ENCODE measurements at regions not wholly inside any gene's neighbourhood (a gene's known extent, or its start where the extent isn't known, plus 50 kb on each side); places are given as distances from the start of the nearest gene placed in this dataset.
"Not testable (repeated sequence)": the region's sequence is repeated elsewhere in the genome, so short reads cannot be mapped to it uniquely, and the experiment has no call there.

GRCh38 chr1:83043244-83043643 lies 955.7 kb downstream of the TTLL7 start:
- H3K36me3 ChIP-seq (ENCODE audit: control insufficient read depth in 2 of 3, insufficient read depth in 3 of 3, low read length in 3 of 3), result no peaks in the 10 kb centered on the region
- FAIRE-seq, result no peak

GRCh38 chr1:83039091-83039490 lies 959.8 kb downstream of the TTLL7 start:
- H3K36me3 ChIP-seq (ENCODE audit: control insufficient read depth in 2 of 3, insufficient read depth in 3 of 3, low read length in 3 of 3); DNase-seq; H3K27me3 ChIP-seq (ENCODE audit: control insufficient read depth, insufficient read depth, low read length); intact Hi-C loops (cut with DNase I); H3K4me1 ChIP-seq (ENCODE audit: control insufficient read depth in 2 of 3, insufficient read depth in 2 of 3, low read depth in 1 of 3, low read length in 3 of 3); H3K4me3 ChIP-seq (ENCODE audit: low read length in 3 of 3); FAIRE-seq; H3K9me3 ChIP-seq (ENCODE audit: control insufficient read depth in 2 of 3, insufficient read depth in 1 of 3, low read length in 3 of 3); H3K27ac ChIP-seq (ENCODE audit: low read depth in 2 of 2, low read length in 2 of 2); H3K9ac ChIP-seq (ENCODE audit: low read length in 3 of 3): not testable (repeated sequence)

More at GRCh38 chr1:83043244-83043643, 955.7 kb downstream of the TTLL7 start:
- intact Hi-C loops (cut with DNase I), result no loop called here
- no peak for TF ChIP-seq CTCF (IDR thresholded peaks at IDR 0.05; ENCODE audit: borderline replicate concordance, extremely low read depth, insufficient read depth)
- Histone ChIP-seq H3K27ac (ENCODE audit: low read depth in 2 of 2, low read length in 2 of 2) (no peak overlapping the region), H3K4me1 (ENCODE audit: control insufficient read depth in 2 of 3, insufficient read depth in 2 of 3, low read depth in 1 of 3, low read length in 3 of 3) (no peaks in the 10 kb centered on the region), H3K9me3 (ENCODE audit: control insufficient read depth in 2 of 3, insufficient read depth in 1 of 3, low read length in 3 of 3) (no peaks in the 10 kb centered on the region), H3K4me3 (ENCODE audit: low read length in 3 of 3) (no peak overlapping the region), H3K27me3 (ENCODE audit: control insufficient read depth, insufficient read depth, low read length) (no peaks in the 10 kb centered on the region), H3K9ac (ENCODE audit: low read length in 3 of 3) (no peak overlapping the region)
- no peak for DNase-seq

- H3K9ac ChIP-seq (ENCODE audit: low read length in 3 of 3), result no peak overlapping the region
- intact Hi-C loops (cut with DNase I), result no loop called here
- DNase-seq (no peak), FAIRE-seq (no peak)
- no peaks in the 10 kb centered on the region for H3K36me3 ChIP-seq (ENCODE audit: control insufficient read depth in 2 of 3, insufficient read depth in 3 of 3, low read length in 3 of 3)
- H3K27me3 ChIP-seq (ENCODE audit: control insufficient read depth, insufficient read depth, low read length), result no peaks in the 10 kb centered on the region
- no peak overlapping the region for H3K4me3 ChIP-seq (ENCODE audit: low read length in 3 of 3)
- no peaks in the 10 kb centered on the region for H3K9me3 ChIP-seq (ENCODE audit: control insufficient read depth in 2 of 3, insufficient read depth in 1 of 3, low read length in 3 of 3)
- no peaks in the 10 kb centered on the region for H3K4me1 ChIP-seq (ENCODE audit: control insufficient read depth in 2 of 3, insufficient read depth in 2 of 3, low read depth in 1 of 3, low read length in 3 of 3)
- TF ChIP-seq CTCF (IDR thresholded peaks at IDR 0.05; ENCODE audit: borderline replicate concordance, extremely low read depth, insufficient read depth), result no peak
- no peak overlapping the region for H3K27ac ChIP-seq (ENCODE audit: low read depth in 2 of 2, low read length in 2 of 2)
These were observed 964.1 kb downstream of the TTLL7 start for GRCh38 chr1:83034851-83035250.

- H3K4me3 ChIP-seq (ENCODE audit: low read length in 3 of 3), result no peak overlapping the region
These were observed 965.2 kb downstream of the TTLL7 start for GRCh38 chr1:83033682-83034081.

More at GRCh38 chr1:83033682-83034081, 965.2 kb downstream of the TTLL7 start:
- no peak for DNase-seq
- no peaks in the 10 kb centered on the region for H3K27me3 ChIP-seq (ENCODE audit: control insufficient read depth, insufficient read depth, low read length)
- no peak for FAIRE-seq
- intact Hi-C loops (cut with DNase I), result no loop called here
- no peak overlapping the region for H3K27ac ChIP-seq (ENCODE audit: low read depth in 2 of 2, low read length in 2 of 2)
- H3K9ac ChIP-seq (ENCODE audit: low read length in 3 of 3), result no peak overlapping the region
- H3K9me3 ChIP-seq (ENCODE audit: control insufficient read depth in 2 of 3, insufficient read depth in 1 of 3, low read length in 3 of 3), result no peaks in the 10 kb centered on the region
- no peak for TF ChIP-seq CTCF (IDR thresholded peaks at IDR 0.05; ENCODE audit: borderline replicate concordance, extremely low read depth, insufficient read depth)
- no peaks in the 10 kb centered on the region for H3K4me1 ChIP-seq (ENCODE audit: control insufficient read depth in 2 of 3, insufficient read depth in 2 of 3, low read depth in 1 of 3, low read length in 3 of 3)
- no peaks in the 10 kb centered on the region for H3K36me3 ChIP-seq (ENCODE audit: control insufficient read depth in 2 of 3, insufficient read depth in 3 of 3, low read length in 3 of 3)
